ENCODE measurements at regions not wholly inside any gene's neighbourhood (a gene's known extent, or its start where the extent isn't known, plus 50 kb on each side); places are given as distances from the start of the nearest gene placed in this dataset.

- TF ChIP-seq CTCF (IDR thresholded peaks at IDR 0.05) (no peak), SIN3A (IDR thresholded peaks at IDR 0.05; ENCODE audit: borderline replicate concordance, insufficient read depth, low read depth, low read length) (no peak), POLR2AphosphoS5 (IDR thresholded peaks at IDR 0.05; ENCODE audit: low read depth, low read length) (no peak), REST (IDR thresholded peaks at IDR 0.05; ENCODE audit: insufficient read depth in 1 of 2, low read depth in 2 of 2, low read length in 1 of 2) (no peak)
These were observed 173.5 kb upstream of the SNX19 start for GRCh38 chr11:131089727-131090245.
